ENCODE measurements at regions not wholly inside any gene's neighbourhood (a gene's known extent, or its start where the extent isn't known, plus 50 kb on each side); places are given as distances from the start of the nearest gene placed in this dataset.

- TF ChIP-seq POLR2A (IDR thresholded peaks at IDR 0.05; ENCODE audit: extremely low read depth, insufficient read length) (no peak), CTCF (IDR thresholded peaks at IDR 0.05; ENCODE audit: low read depth, low read length) (no peak)
- TF ChIP-seq, protein P1, sequence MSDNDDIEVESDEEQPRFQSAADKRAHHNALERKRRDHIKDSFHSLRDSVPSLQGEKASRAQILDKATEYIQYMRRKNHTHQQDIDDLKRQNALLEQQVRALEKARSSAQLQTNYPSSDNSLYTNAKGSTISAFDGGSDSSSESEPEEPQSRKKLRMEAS (IDR thresholded peaks at IDR 0.05; ENCODE audit: low read depth, low read length), result no peak
Observed at GRCh38 chr5:163624431-163624830, 119.0 kb downstream of the MAT2B start.

Data from NB4 (cell line).